Naive thymus-derived CD4-positive, alpha-beta T cell (primary cell): ENCODE measurements at regions not wholly inside any gene's neighbourhood (a gene's known extent, or its start where the extent isn't known, plus 50 kb on each side); places are given as distances from the start of the nearest gene placed in this dataset.

Experiments
- ATAC-seq: fragments of 150-1000 bp; cut with Tn5 transposase; 2 replicates; pipeline ENCODE4 v1.10.0; 2021; ENCODE audit warnings: mild to moderate bottlenecking, moderate library complexity
- CTCF ChIA-PET: fragments of 350-600 bp; sonication (Branson Sonifier 250); formaldehyde crosslinking; loops from one replicate; lab custom pipeline; 2021; ENCODE audit warnings: antibody characterized with exemption; lab: Charles Lee
- POLR2A ChIA-PET: fragments of 350-600 bp; sonication (Branson Sonifier 250); formaldehyde crosslinking; loops from one replicate; lab custom pipeline; 2021; ENCODE audit warnings: antibody characterized with exemption, inconsistent platforms; lab: Charles Lee
- DNase-seq, 9 donors: peaks; one replicate each; pipeline versions ENCODE4 v3.0.0 to v3.0.0-alpha.2; 2020 to 2022; ENCODE audit warnings: mixed read lengths in 1 of 9
- H3K27ac ChIP-seq: one replicate; pipeline ENCODE4 v1.7.0; 2013; ENCODE audit warnings: mild to moderate bottlenecking, low read depth, low read length, moderate library complexity
- H3K27me3 ChIP-seq, 2 donors: one replicate each; pipeline ENCODE4 v1.7.0; 2013; ENCODE audit warnings: low read length in 2 of 2, mild to moderate bottlenecking in 2 of 2, moderate library complexity in 2 of 2; ENCODE audit not compliant: control insufficient read depth in 2 of 2, insufficient read depth in 2 of 2
- H3K36me3 ChIP-seq, 3 experiments: 1 replicate in 2 of 3; 2 replicates in 1 of 3; pipeline ENCODE4 v1.7.0; 2013; ENCODE audit warnings: low read length in 3 of 3, mild to moderate bottlenecking in 3 of 3, moderate library complexity in 1 of 3; ENCODE audit not compliant: insufficient read depth in 3 of 3, control insufficient read depth in 2 of 3
- H3K4me1 ChIP-seq, 2 donors: one replicate each; pipeline ENCODE4 v1.7.0; 2013; ENCODE audit warnings: low read length in 2 of 2, mild to moderate bottlenecking in 2 of 2, moderate library complexity in 1 of 2; ENCODE audit not compliant: control insufficient read depth in 2 of 2, insufficient read depth in 2 of 2
- H3K4me3 ChIP-seq: 2 replicates; pipeline ENCODE4 v1.7.0; 2013; ENCODE audit warnings: mild to moderate bottlenecking, low read length
- H3K9me3 ChIP-seq, 3 experiments: 1 replicate in 2 of 3; 2 replicates in 1 of 3; pipeline ENCODE4 v1.7.0; 2013; ENCODE audit warnings: low read length in 3 of 3; ENCODE audit not compliant: control insufficient read depth in 2 of 3
- H3K27ac Mint-ChIP-seq, 9 donors: one replicate each; pipeline ENCODE4 v1.8.0; 2020 to 2022; ENCODE audit warnings: mixed read lengths in 9 of 9, mild to moderate bottlenecking in 8 of 9, moderate library complexity in 5 of 9, inconsistent platforms in 2 of 9
- H3K27me3 Mint-ChIP-seq, 5 donors: one replicate each; pipeline ENCODE4 v1.8.0; 2021 to 2022; ENCODE audit warnings: mixed read lengths in 5 of 5, mild to moderate bottlenecking in 1 of 5
- H3K36me3 Mint-ChIP-seq, 5 donors: one replicate each; pipeline ENCODE4 v1.8.0; 2020 to 2022; ENCODE audit warnings: mixed read lengths in 5 of 5, mild to moderate bottlenecking in 3 of 5, inconsistent platforms in 1 of 5
- H3K4me1 Mint-ChIP-seq, 7 donors: one replicate each; pipeline ENCODE4 v1.8.0; 2020 to 2022; ENCODE audit warnings: mixed read lengths in 7 of 7, mild to moderate bottlenecking in 3 of 7, inconsistent platforms in 1 of 7
- H3K4me3 Mint-ChIP-seq, 10 donors: one replicate each; pipeline ENCODE4 v1.8.0; 2020 to 2022; ENCODE audit warnings: mild to moderate bottlenecking in 10 of 10, mixed read lengths in 10 of 10, moderate library complexity in 6 of 10, inconsistent platforms in 2 of 10
- H3K9me3 Mint-ChIP-seq, 11 donors: one replicate each; pipeline ENCODE4 v1.8.0; 2020 to 2022; ENCODE audit warnings: mixed read lengths in 11 of 11, mild to moderate bottlenecking in 4 of 11, inconsistent platforms in 1 of 11, moderate library complexity in 1 of 11
- intact Hi-C, 2 donors: fragments of 100-400 bp; cut with micrococcal nuclease; formaldehyde crosslinking; loops; one replicate each; pipeline ENCODE4 v1.15.1; 2023

- H3K9me3 Mint-ChIP-seq, result peaks cover 0 to 12% (median 2%) of the 10 kb centered on the region in 11 donors
- H3K4me3 Mint-ChIP-seq, result no peak overlapping the region
- intact Hi-C loops, result no loop called here
- Histone ChIP-seq H3K27me3 (peaks cover 0 to 3% of the 10 kb centered on the region in 2 donors), H3K36me3 (no peaks in the 10 kb centered on the region), H3K4me1 (no peaks in the 10 kb centered on the region), H3K27ac (no peak overlapping the region), H3K9me3 (no peaks in the 10 kb centered on the region), H3K4me3 (no peak overlapping the region)
- ATAC-seq, result no peak
- ChIA-PET POLR2A (no interaction called here), CTCF (interaction anchor here (0.5 kb wide), 1 partner anchor 168 kb away, joined by 4 read pairs; no protein-coding TSS in a partner anchor)
- H3K36me3 Mint-ChIP-seq, result peaks cover 0 to under 1% (median 0%) of the 10 kb centered on the region in 5 donors
- peaks cover 0 to 1% (median 0%) of the 10 kb centered on the region in 7 donors for H3K4me1 Mint-ChIP-seq
- no peaks in the 10 kb centered on the region for H3K27me3 Mint-ChIP-seq
- H3K27ac Mint-ChIP-seq, result no peak overlapping the region
- no peak for DNase-seq
Observed at GRCh38 chr1:239617259-239617658, 230.9 kb downstream of the CHRM3 start.

DNA sequence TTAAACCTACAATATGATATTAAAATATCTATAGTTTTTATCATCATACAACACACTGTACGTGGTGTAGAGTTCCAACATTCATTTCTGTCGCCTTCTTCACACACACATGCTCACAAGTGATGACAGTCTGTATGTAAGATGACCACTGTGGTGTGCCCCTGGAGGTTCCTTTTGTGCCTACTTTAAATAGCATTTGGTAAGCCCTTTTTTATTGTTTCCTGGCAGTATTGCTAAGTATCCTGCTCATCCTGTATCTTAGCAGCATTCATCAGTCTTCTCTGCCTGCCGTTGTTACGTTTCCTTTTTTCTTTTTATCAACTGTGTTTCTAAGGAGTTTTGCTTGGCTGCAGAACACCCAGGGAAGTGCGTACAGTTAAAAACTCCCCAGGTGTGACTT, 231.4 kb downstream of the CHRM3 start:
- intact Hi-C loops, result no loop called here

GRCh38 chr1:239619190-239619589, 232.8 kb downstream of the CHRM3 start:
- H3K36me3 Mint-ChIP-seq, result peaks cover 0 to 4% (median 0%) of the 10 kb centered on the region in 5 donors
- POLR2A ChIA-PET, result no interaction called here
- no peak overlapping the region for H3K4me3 Mint-ChIP-seq
- Histone ChIP-seq H3K4me3 (no peak overlapping the region), H3K4me1 (no peaks in the 10 kb centered on the region), H3K36me3 (no peaks in the 10 kb centered on the region), H3K27ac (no peak overlapping the region), H3K27me3 (peaks cover 0 to 3% of the 10 kb centered on the region in 2 donors), H3K9me3 (no peaks in the 10 kb centered on the region)
- intact Hi-C loops, result no loop called here
- DNase-seq (no peak), ATAC-seq (no peak)
- CTCF ChIA-PET, result interaction anchor here (0.7 kb wide), 1 partner anchor 98 kb away, joined by 4 read pairs; no protein-coding TSS in a partner anchor
- H3K9me3 Mint-ChIP-seq, result peaks cover 0 to 18% (median 4%) of the 10 kb centered on the region in 11 donors
- H3K4me1 Mint-ChIP-seq, result peaks cover 0 to 1% (median 0%) of the 10 kb centered on the region in 7 donors
- peak overlapping the region in 1 of 9 donors; percentile 76 for H3K27ac Mint-ChIP-seq
- no peaks in the 10 kb centered on the region for H3K27me3 Mint-ChIP-seq

More for the DNA sequence above, 231.4 kb downstream of the CHRM3 start:
- CTCF ChIA-PET, result no interaction called here
- peaks cover 0 to 1% (median 0%) of the 10 kb centered on the region in 7 donors for H3K4me1 Mint-ChIP-seq
- no peak overlapping the region for H3K4me3 Mint-ChIP-seq
- no peaks in the 10 kb centered on the region for H3K27me3 Mint-ChIP-seq
- Histone ChIP-seq H3K4me3 (no peak overlapping the region), H3K27ac (no peak overlapping the region), H3K9me3 (no peaks in the 10 kb centered on the region), H3K36me3 (no peaks in the 10 kb centered on the region), H3K4me1 (no peaks in the 10 kb centered on the region), H3K27me3 (peaks cover 0 to 3% of the 10 kb centered on the region in 2 donors)
- peaks cover 0 to 4% (median 0%) of the 10 kb centered on the region in 5 donors for H3K36me3 Mint-ChIP-seq
- H3K27ac Mint-ChIP-seq, result no peak overlapping the region
- ATAC-seq (no peak), DNase-seq (no peak)
- POLR2A ChIA-PET, result no interaction called here
- peaks cover 0 to 16% (median 4%) of the 10 kb centered on the region in 11 donors for H3K9me3 Mint-ChIP-seq

DNA sequence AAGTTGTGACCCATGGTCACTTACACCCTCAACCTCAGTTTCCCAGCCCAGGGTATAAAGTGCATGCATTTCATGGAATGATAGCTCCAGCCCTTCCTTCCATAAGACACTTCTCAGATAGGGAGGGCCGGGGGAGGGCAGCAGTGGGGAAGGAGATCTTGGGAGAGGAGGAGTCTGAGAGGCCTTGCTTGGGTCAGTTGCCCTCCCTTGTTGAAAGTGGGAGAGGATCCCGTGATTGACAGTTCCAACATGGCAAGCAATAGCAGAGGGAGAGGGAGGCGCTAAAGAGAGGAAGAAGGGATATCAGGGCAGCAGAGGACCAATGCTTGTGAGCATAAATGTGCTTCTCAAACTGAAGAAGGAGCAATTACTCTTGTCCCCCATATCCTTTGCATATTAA, 244.4 kb downstream of the CHRM3 start:
- CTCF ChIA-PET, result no interaction called here
- peaks cover 0 to 8% (median 2%) of the 10 kb centered on the region in 7 donors for H3K4me1 Mint-ChIP-seq
- H3K27ac Mint-ChIP-seq, result no peak overlapping the region
- no peaks in the 10 kb centered on the region for H3K36me3 Mint-ChIP-seq
- Histone ChIP-seq H3K36me3 (no peaks in the 10 kb centered on the region), H3K27ac (no peak overlapping the region), H3K27me3 (no peaks in the 10 kb centered on the region), H3K4me3 (no peak overlapping the region), H3K4me1 (no peaks in the 10 kb centered on the region), H3K9me3 (no peaks in the 10 kb centered on the region)
- peaks cover 0 to 3% (median 0%) of the 10 kb centered on the region in 5 donors for H3K27me3 Mint-ChIP-seq
- POLR2A ChIA-PET, result no interaction called here
- no peak for DNase-seq
- intact Hi-C loops, result no loop called here
- ATAC-seq, result no peak
- peaks cover 0 to 3% (median 0%) of the 10 kb centered on the region in 11 donors for H3K9me3 Mint-ChIP-seq
- H3K4me3 Mint-ChIP-seq, result no peak overlapping the region

- Mint-ChIP-seq H3K36me3 (no peaks in the 10 kb centered on the region), H3K4me1 (peaks cover 0 to 8% (median 2%) of the 10 kb centered on the region in 7 donors), H3K27me3 (peaks cover 0 to 3% (median 0%) of the 10 kb centered on the region in 5 donors), H3K9me3 (peaks cover 0 to 3% (median 0%) of the 10 kb centered on the region in 11 donors), H3K27ac (no peak overlapping the region), H3K4me3 (no peak overlapping the region)
- no peak overlapping the region for H3K4me3 ChIP-seq
- DNase-seq, result no peak
- CTCF ChIA-PET, result no interaction called here
- no peaks in the 10 kb centered on the region for H3K4me1 ChIP-seq
- POLR2A ChIA-PET, result no interaction called here
- ATAC-seq, result no peak
- no peaks in the 10 kb centered on the region for H3K27me3 ChIP-seq
- H3K36me3 ChIP-seq, result no peaks in the 10 kb centered on the region
- no peaks in the 10 kb centered on the region for H3K9me3 ChIP-seq
- intact Hi-C loops, result no loop called here
- H3K27ac ChIP-seq, result no peak overlapping the region
Observed at GRCh38 chr1:239633432-239633831, 247.1 kb downstream of the CHRM3 start.

DNA sequence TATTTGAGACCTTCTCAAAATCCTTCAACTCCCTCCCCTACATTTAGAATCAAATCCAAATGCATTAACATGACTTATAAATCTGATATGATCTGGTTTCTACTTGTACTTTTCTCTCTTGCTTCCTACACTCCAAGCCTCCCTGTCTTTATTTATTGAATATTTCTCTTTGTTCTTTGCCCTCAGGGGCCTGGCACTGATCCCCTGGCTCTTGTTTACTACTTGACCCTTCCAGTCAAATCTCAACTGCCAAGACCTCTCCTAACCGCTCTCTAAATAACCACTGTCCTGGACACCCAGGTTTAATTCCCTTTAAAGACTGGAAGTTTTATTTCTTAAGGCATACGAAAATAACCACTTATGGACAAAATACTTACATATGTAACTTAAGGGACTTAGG, 248.9 kb downstream of the CHRM3 start:
- H3K4me1 ChIP-seq, result no peaks in the 10 kb centered on the region
- Mint-ChIP-seq H3K9me3 (peaks cover 0 to 3% (median 0%) of the 10 kb centered on the region in 11 donors), H3K27ac (peak overlapping the region in 1 of 9 donors; percentile 18), H3K27me3 (peaks cover 0 to 3% (median 0%) of the 10 kb centered on the region in 5 donors), H3K4me1 (peaks cover 0 to 8% (median 2%) of the 10 kb centered on the region in 7 donors), H3K36me3 (no peaks in the 10 kb centered on the region), H3K4me3 (no peak overlapping the region)
- intact Hi-C loops, result no loop called here
- POLR2A ChIA-PET, result no interaction called here
- CTCF ChIA-PET, result no interaction called here
- DNase-seq (no peak), ATAC-seq (no peak)
- H3K4me3 ChIP-seq, result no peak overlapping the region
- no peak overlapping the region for H3K27ac ChIP-seq
- no peaks in the 10 kb centered on the region for H3K9me3 ChIP-seq
- H3K36me3 ChIP-seq, result no peaks in the 10 kb centered on the region
- H3K27me3 ChIP-seq, result no peaks in the 10 kb centered on the region

DNA sequence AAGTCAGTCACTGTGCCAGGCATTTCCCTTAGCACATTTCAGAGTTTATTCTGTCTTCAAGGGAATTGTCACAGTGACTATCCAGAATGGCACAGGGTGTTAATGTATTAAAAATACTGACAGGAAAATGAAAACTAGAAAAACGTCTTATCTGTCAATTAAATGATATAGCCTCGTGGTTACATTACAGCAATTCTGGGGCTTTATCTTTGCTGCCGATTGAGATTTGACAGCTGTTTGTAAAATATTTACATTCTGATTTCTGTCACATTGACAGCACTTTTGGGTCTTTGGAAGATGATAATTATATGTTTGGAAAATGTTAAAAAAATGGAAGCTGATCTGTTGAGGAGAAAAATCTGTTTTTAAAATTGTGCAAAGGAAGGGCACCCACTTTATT, 250.0 kb downstream of the CHRM3 start:
- no peak overlapping the region for H3K4me3 ChIP-seq
- Mint-ChIP-seq H3K4me3 (no peak overlapping the region), H3K9me3 (peaks cover 0 to 5% (median 0%) of the 10 kb centered on the region in 11 donors), H3K36me3 (no peaks in the 10 kb centered on the region), H3K4me1 (peaks cover 0 to 5% (median 0%) of the 10 kb centered on the region in 7 donors), H3K27ac (no peak overlapping the region), H3K27me3 (peaks cover 0 to 3% (median 0%) of the 10 kb centered on the region in 5 donors)
- H3K27ac ChIP-seq, result no peak overlapping the region
- no peaks in the 10 kb centered on the region for H3K27me3 ChIP-seq
- ChIA-PET POLR2A (interaction anchor here (0.8 kb wide), 1 partner anchor 82 kb away, joined by 3 read pairs; no protein-coding TSS in a partner anchor), CTCF (no interaction called here)
- ATAC-seq, result no peak
- DNase-seq, result no peak
- no peaks in the 10 kb centered on the region for H3K9me3 ChIP-seq
- H3K4me1 ChIP-seq, result no peaks in the 10 kb centered on the region
- H3K36me3 ChIP-seq, result no peaks in the 10 kb centered on the region
- intact Hi-C loops, result no loop called here
